H54 (cell line): ENCODE measurements at regions not wholly inside any gene's neighbourhood (a gene's known extent, or its start where the extent isn't known, plus 50 kb on each side); places are given as distances from the start of the nearest gene placed in this dataset.

ENCODE experiments used
- DNase-seq: peaks from one replicate; pipeline ENCODE4 v3.0.0; 2011; ENCODE audit warnings: low spot score, mixed read lengths; ENCODE audit not compliant: insufficient read length
- FAIRE-seq: peaks from 3 replicates; lab custom pipeline; 2011; peaks lifted over from hg19 to GRCh38; lab: Jason Lieb, UNC
- POLR2A ChIP-seq: IDR thresholded peaks from 2 replicates; pipeline ENCODE4 v1.6.1; 2011; ENCODE audit warnings: low read depth, mild to moderate bottlenecking, low read length

- DNase-seq (no peak), FAIRE-seq (no peak)
- no peak for TF ChIP-seq POLR2A
Measured at GRCh38 chr11:128308794-128309193, 278.6 kb downstream of the ETS1 start.

GRCh38 chr11:128305588-128305987 is 281.8 kb downstream of the ETS1 start:
- no peak for TF ChIP-seq POLR2A
- DNase-seq = no peak
- no peak for FAIRE-seq

- no peak for FAIRE-seq
Measured at GRCh38 chr11:128304666-128305485, 282.5 kb downstream of the ETS1 start.

GRCh38 chr11:128304116-128304515 is 283.2 kb downstream of the ETS1 start:
- no peak for TF ChIP-seq POLR2A
- DNase-seq = no peak
- no peak for FAIRE-seq

More at GRCh38 chr11:128304666-128305485, 282.5 kb downstream of the ETS1 start:
- DNase-seq = no peak
- TF ChIP-seq POLR2A = no peak

GRCh38 chr11:128303383-128303782 is 284.0 kb downstream of the ETS1 start:
- no peak for DNase-seq
- FAIRE-seq = no peak
- TF ChIP-seq POLR2A = no peak

GRCh38 chr11:128302425-128303186 is 284.8 kb downstream of the ETS1 start:
- TF ChIP-seq POLR2A = no peak
- no peak for FAIRE-seq
- DNase-seq = no peak

- FAIRE-seq = no peak
- DNase-seq = no peak
- TF ChIP-seq POLR2A = no peak
Measured at GRCh38 chr11:128301756-128302155, 285.6 kb downstream of the ETS1 start.

GRCh38 chr11:128300785-128301184 is 286.6 kb downstream of the ETS1 start:
- no peak for TF ChIP-seq POLR2A
- no peak for FAIRE-seq
- DNase-seq = no peak

- FAIRE-seq (no peak), DNase-seq (no peak)
- TF ChIP-seq POLR2A = no peak
Measured at GRCh38 chr11:128299132-128299726, 288.1 kb downstream of the ETS1 start.

- TF ChIP-seq POLR2A = no peak
- no peak for FAIRE-seq
- DNase-seq = no peak
Measured at GRCh38 chr11:128298271-128298670, 289.1 kb downstream of the ETS1 start.

- FAIRE-seq = no peak
- DNase-seq = no peak
- no peak for TF ChIP-seq POLR2A
Measured at GRCh38 chr11:128297805-128298204, 289.6 kb downstream of the ETS1 start.

- DNase-seq (no peak), FAIRE-seq (no peak)
- TF ChIP-seq POLR2A = no peak
Measured at GRCh38 chr11:128297091-128297651, 290.2 kb downstream of the ETS1 start.

- DNase-seq (no peak), FAIRE-seq (no peak)
- TF ChIP-seq POLR2A = no peak
Measured at GRCh38 chr11:128294671-128295050, 292.7 kb downstream of the ETS1 start.
